Neural crest cell (in vitro differentiated cells): ENCODE measurements at regions not wholly inside any gene's neighbourhood (a gene's known extent, or its start where the extent isn't known, plus 50 kb on each side); places are given as distances from the start of the nearest gene placed in this dataset.

Source experiments
- DNase-seq: peaks from one replicate; pipeline ENCODE4 v3.0.0; 2021; ENCODE audit warnings: low read depth, mixed read lengths, low spot score
- H3K27ac Mint-ChIP-seq: one replicate; pipeline ENCODE4 v1.8.0; 2021; ENCODE audit warnings: mild to moderate bottlenecking, mixed read lengths; ENCODE audit not compliant: unreplicated experiment
- H3K27me3 Mint-ChIP-seq: 2 replicates; pipeline ENCODE4 v1.8.0; 2021; ENCODE audit warnings: low read depth, mild to moderate bottlenecking, mixed read lengths
- H3K36me3 Mint-ChIP-seq: 2 replicates; pipeline ENCODE4 v1.8.0; 2021; ENCODE audit warnings: low read depth, mild to moderate bottlenecking, mixed read lengths
- H3K4me1 Mint-ChIP-seq: 2 replicates; pipeline ENCODE4 v1.8.0; 2021; ENCODE audit warnings: mixed read lengths
- H3K4me3 Mint-ChIP-seq: one replicate; pipeline ENCODE4 v1.8.0; 2021; ENCODE audit warnings: mild to moderate bottlenecking, mixed read lengths
- H3K9me3 Mint-ChIP-seq: 2 replicates; pipeline ENCODE4 v1.8.0; 2021; ENCODE audit warnings: mixed read lengths
- TF ChIP-seq, protein P1 (sequence below): fragments of 200-600 bp; sonication (generic); conservative IDR thresholded peaks from 2 replicates; pipeline ENCODE4 v1.5.0; 2021; ENCODE audit warnings: antibody characterized with exemption, mild to moderate bottlenecking

DNA sequence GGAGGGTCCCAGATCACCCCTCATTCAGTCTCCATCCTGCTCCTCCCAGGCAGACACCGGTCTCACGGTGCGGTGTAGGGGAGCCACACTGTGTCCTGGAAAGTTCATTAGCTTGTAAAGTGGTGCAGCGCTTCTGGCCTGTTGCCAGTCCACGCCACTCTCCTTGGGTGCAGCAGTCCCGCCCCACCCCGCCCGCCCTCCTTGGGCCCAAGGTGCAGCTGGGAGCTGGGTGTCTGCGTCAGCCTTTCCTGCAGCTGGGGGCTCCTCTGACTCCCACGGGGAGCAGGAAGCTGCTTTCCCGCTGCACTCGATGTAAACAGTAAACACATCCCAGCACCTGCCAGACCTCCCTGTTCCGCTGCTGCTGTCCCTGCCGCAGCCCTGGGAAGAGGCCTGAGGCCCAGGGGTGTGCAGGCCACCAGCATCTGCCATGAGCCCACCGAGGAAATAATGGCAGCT lies 53.8 kb upstream of the ASB18 start:
- Mint-ChIP-seq H3K9me3 (peaks cover 11% of the 10 kb centered on the region), H3K4me1 (peaks cover 9% of the 10 kb centered on the region), H3K36me3 (peaks cover 2% of the 10 kb centered on the region), H3K27ac (no peak overlapping the region), H3K27me3 (no peaks in the 10 kb centered on the region), H3K4me3 (no peak overlapping the region)
- TF ChIP-seq, protein P1, sequence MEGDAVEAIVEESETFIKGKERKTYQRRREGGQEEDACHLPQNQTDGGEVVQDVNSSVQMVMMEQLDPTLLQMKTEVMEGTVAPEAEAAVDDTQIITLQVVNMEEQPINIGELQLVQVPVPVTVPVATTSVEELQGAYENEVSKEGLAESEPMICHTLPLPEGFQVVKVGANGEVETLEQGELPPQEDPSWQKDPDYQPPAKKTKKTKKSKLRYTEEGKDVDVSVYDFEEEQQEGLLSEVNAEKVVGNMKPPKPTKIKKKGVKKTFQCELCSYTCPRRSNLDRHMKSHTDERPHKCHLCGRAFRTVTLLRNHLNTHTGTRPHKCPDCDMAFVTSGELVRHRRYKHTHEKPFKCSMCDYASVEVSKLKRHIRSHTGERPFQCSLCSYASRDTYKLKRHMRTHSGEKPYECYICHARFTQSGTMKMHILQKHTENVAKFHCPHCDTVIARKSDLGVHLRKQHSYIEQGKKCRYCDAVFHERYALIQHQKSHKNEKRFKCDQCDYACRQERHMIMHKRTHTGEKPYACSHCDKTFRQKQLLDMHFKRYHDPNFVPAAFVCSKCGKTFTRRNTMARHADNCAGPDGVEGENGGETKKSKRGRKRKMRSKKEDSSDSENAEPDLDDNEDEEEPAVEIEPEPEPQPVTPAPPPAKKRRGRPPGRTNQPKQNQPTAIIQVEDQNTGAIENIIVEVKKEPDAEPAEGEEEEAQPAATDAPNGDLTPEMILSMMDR = no peak
- DNase-seq = no peak

DNA sequence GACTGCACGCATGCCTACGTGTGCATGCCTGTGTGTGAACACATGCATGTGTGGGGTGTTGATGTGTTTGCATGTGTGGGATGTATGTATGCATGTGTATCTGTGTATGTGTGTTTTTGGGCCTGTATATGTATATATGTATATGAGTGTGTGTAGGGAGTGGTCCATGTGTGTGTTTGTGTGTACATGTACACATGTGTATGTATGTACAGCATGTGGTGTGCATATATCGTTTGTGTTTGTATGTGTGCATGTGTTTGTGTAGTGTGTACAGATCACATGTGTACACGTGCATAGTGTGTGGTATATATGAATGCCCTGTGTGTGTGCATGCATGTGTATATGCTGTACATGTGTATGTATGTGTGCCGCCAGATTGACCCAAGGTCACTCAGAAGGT lies 54.2 kb upstream of the ASB18 start:
- Mint-ChIP-seq H3K9me3 (peaks cover 11% of the 10 kb centered on the region), H3K27me3 (no peaks in the 10 kb centered on the region), H3K27ac (no peak overlapping the region), H3K4me1 (peaks cover 9% of the 10 kb centered on the region), H3K4me3 (no peak overlapping the region), H3K36me3 (peaks cover 2% of the 10 kb centered on the region)
- TF ChIP-seq, protein P1 = no peak
- DNase-seq = no peak

DNA sequence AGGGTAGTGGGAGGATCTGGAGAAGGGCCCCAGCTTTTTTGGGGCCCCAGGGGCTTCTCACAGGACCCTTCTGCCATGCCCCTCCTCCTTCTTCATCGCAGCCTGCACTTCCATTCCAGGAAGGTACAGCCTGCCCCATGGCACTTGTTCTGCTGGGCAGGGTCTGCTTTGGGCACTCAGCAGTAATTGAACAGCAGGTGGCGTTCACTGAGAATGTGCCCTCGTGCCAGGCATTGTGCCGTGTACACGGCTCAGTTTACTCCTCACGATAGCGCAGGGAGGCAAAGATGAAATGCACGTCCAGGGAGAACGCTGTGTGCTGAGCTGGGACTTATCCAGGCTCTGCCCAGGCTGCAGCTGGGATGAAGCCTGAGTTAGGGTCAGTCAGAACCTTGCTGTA lies 54.8 kb upstream of the ASB18 start:
- Mint-ChIP-seq H3K27me3 (no peaks in the 10 kb centered on the region), H3K27ac (no peak overlapping the region), H3K36me3 (peaks cover 2% of the 10 kb centered on the region), H3K9me3 (peaks cover 6% of the 10 kb centered on the region), H3K4me1 (peaks cover 9% of the 10 kb centered on the region), H3K4me3 (no peak overlapping the region)
- TF ChIP-seq, protein P1 = no peak
- no peak for DNase-seq

DNA sequence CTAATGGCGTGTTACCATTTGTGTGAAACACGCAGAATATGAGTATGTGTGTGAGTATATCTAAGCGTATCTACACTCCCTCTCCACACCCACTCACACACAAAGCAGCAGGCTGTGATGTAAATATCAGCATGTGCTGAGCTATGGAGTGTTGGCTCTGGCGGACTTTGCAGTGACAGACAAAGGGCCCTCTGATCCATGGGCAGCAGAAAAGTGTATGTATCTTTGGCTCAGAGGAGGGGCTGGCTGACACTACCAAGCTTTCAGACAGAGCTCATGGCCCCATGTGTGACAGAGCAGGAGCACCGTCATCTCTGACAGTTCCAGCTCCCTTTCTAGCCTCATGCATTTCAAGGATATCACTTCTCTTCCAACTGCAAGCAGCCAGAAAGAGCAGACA lies 57.2 kb upstream of the ASB18 start:
- Mint-ChIP-seq H3K9me3 (peaks cover 4% of the 10 kb centered on the region), H3K4me1 (peaks cover 9% of the 10 kb centered on the region), H3K27ac (peak overlapping the region; percentile 91), H3K27me3 (no peaks in the 10 kb centered on the region), H3K4me3 (no peak overlapping the region), H3K36me3 (peaks cover 2% of the 10 kb centered on the region)
- TF ChIP-seq, protein P1 = no peak
- DNase-seq = peak; percentile 19

DNA sequence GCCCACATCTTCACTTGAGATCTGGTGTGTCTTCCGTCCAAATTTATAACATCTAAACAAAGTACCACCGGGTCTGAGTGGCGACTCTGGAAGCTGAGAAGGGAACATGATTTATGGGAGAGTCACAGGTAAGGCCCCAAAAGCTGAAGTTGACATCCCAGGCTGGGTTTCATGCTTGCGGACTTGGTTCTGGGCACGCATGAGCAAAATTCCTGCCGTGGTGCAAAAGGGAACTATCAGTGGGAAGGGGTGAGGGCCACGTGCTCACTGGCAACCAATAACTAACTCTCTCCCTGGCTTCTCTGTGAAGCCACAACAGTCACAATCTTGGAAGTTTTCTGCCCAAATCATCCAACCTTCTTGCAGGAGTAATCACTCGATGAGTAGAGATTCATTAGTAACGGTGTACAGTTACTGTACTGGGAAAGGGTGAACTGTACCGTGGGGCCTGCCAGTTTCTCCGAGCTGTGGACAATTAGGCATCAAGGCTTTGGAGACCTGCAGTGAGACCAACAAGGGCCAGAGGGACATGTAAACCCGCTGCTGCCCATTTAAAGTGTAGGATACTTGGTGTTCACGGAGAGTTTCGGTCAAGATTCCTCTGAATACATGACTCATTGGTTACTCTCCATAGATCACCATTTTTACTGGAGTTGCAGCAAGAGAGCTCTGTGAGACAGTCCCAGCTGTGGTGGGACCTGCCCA lies 69.4 kb upstream of the ASB18 start:
- peaks cover 2% of the 10 kb centered on the region for H3K36me3 Mint-ChIP-seq
- TF ChIP-seq, protein P1 = no peak
- no peak for DNase-seq
- peaks cover 9% of the 10 kb centered on the region for H3K4me1 Mint-ChIP-seq
- no peaks in the 10 kb centered on the region for H3K9me3 Mint-ChIP-seq
- H3K27ac Mint-ChIP-seq = no peak overlapping the region
- no peak overlapping the region for H3K4me3 Mint-ChIP-seq
- H3K27me3 Mint-ChIP-seq = no peaks in the 10 kb centered on the region
